SK-N-SH treated with all-trans-retinoic acid at 6 μM for 48 hours (cell line): ENCODE measurements at regions not wholly inside any gene's neighbourhood (a gene's known extent, or its start where the extent isn't known, plus 50 kb on each side); places are given as distances from the start of the nearest gene placed in this dataset.

Source experiments
- ATAC-seq: fragments of 200-7000 bp; cut with Tn5 transposase; 3 replicates; pipeline ENCODE4 v1.9.1; 2020; ENCODE audit warnings: mild to moderate bottlenecking, moderate library complexity
- ARNTL ChIP-seq: fragments of 450-650 bp; formaldehyde crosslinking; IDR thresholded peaks from 2 replicates; pipeline ENCODE4 v1.5.0; 2020; ENCODE audit warnings: low read depth, mild to moderate bottlenecking, moderate library complexity, borderline replicate concordance
- BACH2 ChIP-seq: fragments of 250-450 bp; sonication (Bioruptor Pico); IDR thresholded peaks from 2 replicates; pipeline ENCODE4 v1.9.0; 2021; ENCODE audit warnings: mild to moderate bottlenecking, borderline replicate concordance
- CREB5 ChIP-seq: fragments of 250-450 bp; sonication (Bioruptor Pico); IDR thresholded peaks from 2 replicates; pipeline ENCODE4 v1.5.1; 2020; ENCODE audit warnings: low read depth, mild to moderate bottlenecking, moderate library complexity
- CSDC2 ChIP-seq: fragments of 250-450 bp; sonication (Bioruptor Pico); IDR thresholded peaks from 2 replicates; pipeline ENCODE4 v1.5.0; 2020; ENCODE audit warnings: mild to moderate bottlenecking, moderate library complexity
- ESRRG ChIP-seq: fragments of 250-450 bp; sonication (Bioruptor Pico); IDR thresholded peaks from 2 replicates; pipeline ENCODE4 v1.6.1; 2021; ENCODE audit warnings: mild to moderate bottlenecking
- GLIS3 ChIP-seq: fragments of 250-450 bp; sonication (Bioruptor Pico); IDR thresholded peaks from 2 replicates; pipeline ENCODE4 v1.5.0; 2020; ENCODE audit warnings: mild to moderate bottlenecking, moderate library complexity
- ISL1 ChIP-seq: fragments of 250-450 bp; sonication (Bioruptor Pico); IDR thresholded peaks from 2 replicates; pipeline ENCODE4 v2.1.2; 2022; ENCODE audit warnings: mild to moderate bottlenecking, moderate library complexity
- OSR1 ChIP-seq: fragments of 250-450 bp; sonication (Bioruptor Pico); IDR thresholded peaks from 2 replicates; pipeline ENCODE4 v1.8.0; 2022; ENCODE audit warnings: moderate library complexity, mild to moderate bottlenecking, inconsistent platforms
- PATZ1 ChIP-seq: fragments of 250-450 bp; sonication (Bioruptor Pico); IDR thresholded peaks from 2 replicates; pipeline ENCODE4 v1.8.0; 2020; ENCODE audit warnings: mild to moderate bottlenecking, moderate library complexity, borderline replicate concordance
- POU6F1 ChIP-seq: fragments of 250-450 bp; sonication (Bioruptor Pico); IDR thresholded peaks from 2 replicates; pipeline ENCODE4 v1.8.0; 2021; ENCODE audit warnings: low read depth, mild to moderate bottlenecking, moderate library complexity, borderline replicate concordance
- PPARA ChIP-seq: fragments of 250-450 bp; sonication (Bioruptor Pico); IDR thresholded peaks from 2 replicates; pipeline ENCODE4 v1.5.0; 2020; ENCODE audit warnings: mild to moderate bottlenecking, borderline replicate concordance
- RARB ChIP-seq: fragments of 250-450 bp; sonication (Bioruptor Pico); IDR thresholded peaks from 2 replicates; pipeline ENCODE4 v1.8.0; 2021; ENCODE audit warnings: mild to moderate bottlenecking, moderate library complexity
- SNAI2 ChIP-seq: fragments of 250-450 bp; sonication (Bioruptor Pico); IDR thresholded peaks from 2 replicates; pipeline ENCODE4 v1.5.0; 2020; ENCODE audit warnings: mild to moderate bottlenecking, moderate library complexity
- TCF4 ChIP-seq: fragments of 250-450 bp; sonication (Bioruptor Pico); IDR thresholded peaks from 2 replicates; pipeline ENCODE4 v1.8.0; 2021; ENCODE audit warnings: mild to moderate bottlenecking, moderate library complexity, borderline replicate concordance
- TOX ChIP-seq: fragments of 250-450 bp; sonication (Bioruptor Pico); IDR thresholded peaks from 2 replicates; pipeline ENCODE4 v1.8.0; 2021; ENCODE audit warnings: mild to moderate bottlenecking, moderate library complexity, borderline replicate concordance
- TSHZ2 ChIP-seq: fragments of 250-450 bp; sonication (Bioruptor Pico); IDR thresholded peaks from 2 replicates; pipeline ENCODE4 v1.5.0; 2020; ENCODE audit warnings: mild to moderate bottlenecking, moderate library complexity
- ZC3H10 ChIP-seq: fragments of 250-450 bp; sonication (Bioruptor Pico); IDR thresholded peaks from 2 replicates; pipeline ENCODE4 v1.5.1; 2021; ENCODE audit warnings: mild to moderate bottlenecking, moderate library complexity
- ZFP30 ChIP-seq: fragments of 450-650 bp; formaldehyde crosslinking; IDR thresholded peaks from 2 replicates; pipeline ENCODE4 v1.5.0; 2022; ENCODE audit warnings: mild to moderate bottlenecking, moderate library complexity
- ZNF565 ChIP-seq: fragments of 450-650 bp; formaldehyde crosslinking; conservative IDR thresholded peaks from 2 replicates; pipeline ENCODE4 v1.5.0; 2020; ENCODE audit warnings: low read depth, mild to moderate bottlenecking, moderate library complexity
- ZNF70 ChIP-seq: fragments of 450-650 bp; formaldehyde crosslinking; IDR thresholded peaks from 2 replicates; pipeline ENCODE4 v1.5.0; 2020; ENCODE audit warnings: mild to moderate bottlenecking, moderate library complexity
- ZNF8 ChIP-seq: fragments of 450-650 bp; formaldehyde crosslinking; IDR thresholded peaks from 2 replicates; pipeline ENCODE4 v1.5.0; 2020; ENCODE audit warnings: mild to moderate bottlenecking, moderate library complexity
- TF ChIP-seq, protein P1 (sequence below): fragments of 250-450 bp; sonication (Bioruptor Pico); IDR thresholded peaks from 2 replicates; pipeline ENCODE4 v1.5.1; 2021; ENCODE audit warnings: mild to moderate bottlenecking, moderate library complexity

DNA sequence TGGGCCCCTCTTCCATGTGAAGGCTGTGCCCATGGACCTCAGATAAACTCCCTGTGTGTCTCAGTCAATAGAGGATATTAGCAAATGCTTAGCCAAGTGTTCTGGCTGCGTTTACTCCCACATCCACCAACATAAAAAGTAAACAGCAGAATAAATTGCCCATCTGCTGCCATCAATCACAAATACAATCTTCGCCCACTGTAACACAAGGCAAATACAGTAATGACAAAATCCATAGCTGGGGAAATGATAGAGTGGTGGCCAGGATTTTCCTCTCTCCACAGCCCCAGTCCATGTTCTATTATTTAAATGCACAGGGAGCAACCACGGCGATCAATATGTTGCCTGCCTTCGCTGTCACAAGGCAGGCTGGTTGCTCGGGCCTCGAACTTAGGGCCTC lies 376.5 kb downstream of the UQCRFS1 start:
- ATAC-seq: no peak
- TF ChIP-seq OSR1 (CRISPR knock-in tag): no peak
- TF ChIP-seq CREB5 (CRISPR knock-in tag): no peak
- TF ChIP-seq ISL1 (CRISPR knock-in tag): no peak
- TF ChIP-seq ESRRG (CRISPR knock-in tag): no peak
- TF ChIP-seq, protein P1, sequence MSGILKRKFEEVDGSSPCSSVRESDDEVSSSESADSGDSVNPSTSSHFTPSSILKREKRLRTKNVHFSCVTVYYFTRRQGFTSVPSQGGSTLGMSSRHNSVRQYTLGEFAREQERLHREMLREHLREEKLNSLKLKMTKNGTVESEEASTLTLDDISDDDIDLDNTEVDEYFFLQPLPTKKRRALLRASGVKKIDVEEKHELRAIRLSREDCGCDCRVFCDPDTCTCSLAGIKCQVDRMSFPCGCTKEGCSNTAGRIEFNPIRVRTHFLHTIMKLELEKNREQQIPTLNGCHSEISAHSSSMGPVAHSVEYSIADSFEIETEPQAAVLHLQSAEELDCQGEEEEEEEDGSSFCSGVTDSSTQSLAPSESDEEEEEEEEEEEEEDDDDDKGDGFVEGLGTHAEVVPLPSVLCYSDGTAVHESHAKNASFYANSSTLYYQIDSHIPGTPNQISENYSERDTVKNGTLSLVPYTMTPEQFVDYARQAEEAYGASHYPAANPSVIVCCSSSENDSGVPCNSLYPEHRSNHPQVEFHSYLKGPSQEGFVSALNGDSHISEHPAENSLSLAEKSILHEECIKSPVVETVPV (CRISPR knock-in tag): no peak
- no peak for TF ChIP-seq ZNF70 (CRISPR knock-in tag)
- no peak for TF ChIP-seq ZFP30 (CRISPR knock-in tag)
- TF ChIP-seq ZNF565 (CRISPR knock-in tag): no peak
- TF ChIP-seq TCF4 (CRISPR knock-in tag): no peak
- TF ChIP-seq BACH2 (CRISPR knock-in tag): no peak
- no peak for TF ChIP-seq CSDC2
- no peak for TF ChIP-seq PPARA
- no peak for TF ChIP-seq PATZ1 (CRISPR knock-in tag)
- no peak for TF ChIP-seq ARNTL (CRISPR knock-in tag)
- TF ChIP-seq GLIS3: no peak
- no peak for TF ChIP-seq ZC3H10
- no peak for TF ChIP-seq RARB (CRISPR knock-in tag)
- TF ChIP-seq ZNF8: no peak
- TF ChIP-seq POU6F1 (CRISPR knock-in tag): no peak
- TF ChIP-seq TSHZ2 (CRISPR knock-in tag): no peak

DNA sequence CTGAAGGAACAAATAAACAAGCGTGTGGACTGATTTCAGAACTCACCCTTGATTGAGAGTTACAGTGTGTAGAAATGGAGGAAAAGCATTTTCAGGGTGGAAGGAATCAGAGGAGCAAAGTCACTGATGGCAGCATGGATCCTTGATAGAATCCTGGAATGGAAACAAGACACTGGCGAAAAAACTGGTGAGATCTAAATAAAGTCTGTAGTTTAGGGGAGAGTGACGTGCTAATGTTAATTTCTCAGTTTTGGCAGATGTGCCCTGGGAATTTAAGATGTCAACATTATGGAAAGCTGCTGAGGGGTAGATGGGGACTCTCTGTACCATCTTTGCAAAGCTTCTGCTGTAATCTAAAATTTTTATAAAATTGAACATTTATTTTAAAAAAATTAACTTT lies 378.0 kb downstream of the UQCRFS1 start:
- ATAC-seq: no peak

DNA sequence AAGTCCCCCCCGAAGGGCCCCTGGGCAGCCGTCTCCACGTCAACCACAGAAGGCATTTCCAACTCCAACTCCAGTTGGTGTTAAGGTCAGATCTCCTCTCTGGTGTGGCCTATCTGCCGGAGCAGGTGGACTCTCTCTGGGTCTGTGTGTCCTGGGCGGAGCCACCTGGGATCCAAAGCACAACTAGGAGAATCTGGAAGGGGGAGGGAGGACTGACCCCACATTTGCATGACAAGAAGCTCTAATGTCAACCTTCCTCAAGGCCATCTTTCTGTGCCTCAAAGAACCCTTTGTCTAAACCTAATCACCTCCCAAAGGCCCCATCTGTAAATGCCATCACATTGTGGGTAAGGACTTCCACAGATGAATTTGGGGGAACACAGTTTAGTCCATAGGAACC lies 381.5 kb downstream of the UQCRFS1 start:
- TF ChIP-seq ESRRG (CRISPR knock-in tag) (no peak), OSR1 (CRISPR knock-in tag) (no peak), SNAI2 (CRISPR knock-in tag) (no peak), ZFP30 (CRISPR knock-in tag) (no peak), GLIS3 (no peak), PPARA (no peak)
- ATAC-seq: no peak

More for the DNA sequence above, 378.0 kb downstream of the UQCRFS1 start:
- no peak for TF ChIP-seq ARNTL (CRISPR knock-in tag)
- no peak for TF ChIP-seq SNAI2 (CRISPR knock-in tag)
- TF ChIP-seq ISL1 (CRISPR knock-in tag): no peak

- no peak for ATAC-seq
- TF ChIP-seq ZNF70 (CRISPR knock-in tag) (no peak), PPARA (no peak), ISL1 (CRISPR knock-in tag) (no peak), TOX (CRISPR knock-in tag) (no peak), CREB5 (CRISPR knock-in tag) (no peak), ARNTL (CRISPR knock-in tag) (no peak), ESRRG (CRISPR knock-in tag) (no peak), POU6F1 (CRISPR knock-in tag) (no peak)
Observed at GRCh38 chr19:28829762-28830161, 383.2 kb downstream of the UQCRFS1 start.
